OCI-LY3 (cell line): ENCODE measurements at regions not wholly inside any gene's neighbourhood (a gene's known extent, or its start where the extent isn't known, plus 50 kb on each side); places are given as distances from the start of the nearest gene placed in this dataset.

Experiments used
- H2AFZ ChIP-seq: fragments of 200-600, 300-600 bp; shearing (Covaris generic); 2 replicates; pipeline ENCODE4 v1.6.0; 2014; ENCODE audit warnings: antibody characterized with exemption, low read depth, low read length
- H3K27ac ChIP-seq: fragments of 200-600, 300-600 bp; sonication (generic); 2 replicates; pipeline ENCODE4 v1.5.1; 2014; ENCODE audit warnings: mild to moderate bottlenecking, low read length, moderate library complexity, mixed read lengths
- H3K27me3 ChIP-seq: fragments of 200-600, 300-600 bp; sonication (generic); 2 replicates; pipeline ENCODE4 v1.6.1; 2014; ENCODE audit warnings: low read depth, low read length, mixed read lengths
- H3K36me3 ChIP-seq: fragments of 200-600, 300-600 bp; sonication (generic); replicated peaks from 2 replicates; pipeline ENCODE3; 2014; ENCODE audit warnings: low read depth, low read length, mixed read lengths
- H3K4me1 ChIP-seq: fragments of 300-600, 200-600 bp; sonication (generic); 2 replicates; pipeline ENCODE4 v1.6.1; 2014; ENCODE audit warnings: low read length, mixed read lengths
- H3K4me2 ChIP-seq: fragments of 200-600, 300-600 bp; sonication (generic); 2 replicates; pipeline ENCODE4 v1.6.1; 2014; ENCODE audit warnings: low read length, mixed read lengths
- H3K4me3 ChIP-seq: fragments of 300-600, 200-600 bp; sonication (generic); 2 replicates; pipeline ENCODE4 v1.5.1; 2014; ENCODE audit warnings: antibody characterized with exemption, mild to moderate bottlenecking, low read length, moderate library complexity
- H3K79me2 ChIP-seq: fragments of 300-600, 200-600 bp; shearing (Covaris generic); 2 replicates; pipeline ENCODE4 v1.6.1; 2014; ENCODE audit warnings: mild to moderate bottlenecking, low read length, mixed read lengths
- H3K9ac ChIP-seq: fragments of 300-600, 200-600 bp; shearing (Covaris generic); 2 replicates; pipeline ENCODE4 v1.6.0; 2014; ENCODE audit warnings: mild to moderate bottlenecking, low read length, moderate library complexity
- H3K9me3 ChIP-seq: fragments of 200-600, 300-600 bp; shearing (Covaris generic); 2 replicates; pipeline ENCODE4 v1.6.1; 2014; ENCODE audit warnings: low read length, mixed read lengths; ENCODE audit not compliant: insufficient read depth
- H4K20me1 ChIP-seq: fragments of 200-600, 300-600 bp; sonication (generic); 2 replicates; pipeline ENCODE4 v1.6.1; 2016; ENCODE audit warnings: low read length, mixed read lengths; ENCODE audit not compliant: insufficient read depth
- CTCF ChIP-seq: fragments of 200-600, 300-600 bp; sonication (generic); IDR thresholded peaks from 2 replicates; pipeline ENCODE4 v1.5.1; 2014; ENCODE audit warnings: antibody characterized with exemption, low read length, low read depth
- EZH2phosphoT487 ChIP-seq: fragments of 200-600 bp; shearing (Covaris generic); IDR thresholded peaks from 2 replicates; pipeline ENCODE4 v1.6.1; 2018; ENCODE audit warnings: antibody characterized with exemption, mixed run types, low read depth

GRCh38 chr13:59447031-59447430 lies 716.7 kb downstream of the DIAPH3 start:
- H3K4me2 ChIP-seq = no peak overlapping the region
- peaks cover 9% of the 10 kb centered on the region; the same call in 1 of the 2 replicates for H3K27me3 ChIP-seq
- no peaks in the 10 kb centered on the region for H3K36me3 ChIP-seq
- no peaks in the 10 kb centered on the region for H3K79me2 ChIP-seq
- H3K27ac ChIP-seq = no peak overlapping the region
- no peak overlapping the region for H2AFZ ChIP-seq
- H3K9me3 ChIP-seq = no peaks in the 10 kb centered on the region
- H3K4me3 ChIP-seq = no peak overlapping the region
- no peak overlapping the region for H3K9ac ChIP-seq
- H3K4me1 ChIP-seq = no peaks in the 10 kb centered on the region
- no peaks in the 10 kb centered on the region for H4K20me1 ChIP-seq
- TF ChIP-seq EZH2phosphoT487 (no peak), CTCF (no peak)

- no peaks in the 10 kb centered on the region for H3K79me2 ChIP-seq
- H4K20me1 ChIP-seq = no peaks in the 10 kb centered on the region
- H3K4me1 ChIP-seq = no peaks in the 10 kb centered on the region
- H2AFZ ChIP-seq = no peak overlapping the region
- H3K9me3 ChIP-seq = no peaks in the 10 kb centered on the region
- no peak overlapping the region for H3K4me2 ChIP-seq
- H3K9ac ChIP-seq = no peak overlapping the region
- H3K27ac ChIP-seq = no peak overlapping the region
- no peak overlapping the region for H3K4me3 ChIP-seq
- H3K36me3 ChIP-seq = no peaks in the 10 kb centered on the region
- peaks cover 9% of the 10 kb centered on the region; the same call in 1 of the 2 replicates for H3K27me3 ChIP-seq
- TF ChIP-seq CTCF (no peak), EZH2phosphoT487 (no peak)
These were observed 715.7 kb downstream of the DIAPH3 start for GRCh38 chr13:59447846-59448620.

GRCh38 chr13:59449750-59450149 lies 714.0 kb downstream of the DIAPH3 start:
- Histone ChIP-seq H3K4me1 (no peaks in the 10 kb centered on the region), H4K20me1 (no peaks in the 10 kb centered on the region), H3K9ac (no peak overlapping the region), H3K4me2 (no peak overlapping the region), H2AFZ (no peak overlapping the region), H3K4me3 (no peak overlapping the region), H3K36me3 (no peaks in the 10 kb centered on the region), H3K27ac (no peak overlapping the region), H3K27me3 (peaks cover 13% of the 10 kb centered on the region; the same call in 1 of the 2 replicates), H3K9me3 (no peaks in the 10 kb centered on the region), H3K79me2 (no peaks in the 10 kb centered on the region)
- TF ChIP-seq CTCF = no peak
- TF ChIP-seq EZH2phosphoT487 = no peak

- peaks cover 13% of the 10 kb centered on the region; the same call in 1 of the 2 replicates for H3K27me3 ChIP-seq
- no peaks in the 10 kb centered on the region for H3K4me1 ChIP-seq
- no peaks in the 10 kb centered on the region for H3K79me2 ChIP-seq
- H3K4me2 ChIP-seq = no peak overlapping the region
- no peaks in the 10 kb centered on the region for H3K9me3 ChIP-seq
- H3K4me3 ChIP-seq = no peak overlapping the region
- H4K20me1 ChIP-seq = no peaks in the 10 kb centered on the region
- TF ChIP-seq EZH2phosphoT487 (no peak), CTCF (no peak)
- no peak overlapping the region for H3K27ac ChIP-seq
- H3K9ac ChIP-seq = no peak overlapping the region
- no peak overlapping the region for H2AFZ ChIP-seq
- H3K36me3 ChIP-seq = no peaks in the 10 kb centered on the region
These were observed 713.5 kb downstream of the DIAPH3 start for GRCh38 chr13:59450229-59450628.
